GM23338 (cell line): ENCODE measurements at regions not wholly inside any gene's neighbourhood (a gene's known extent, or its start where the extent isn't known, plus 50 kb on each side); places are given as distances from the start of the nearest gene placed in this dataset.

Experiments used
- CREB1 ChIP-seq: fragments of 250-450 bp; sonication (Bioruptor Pico); IDR thresholded peaks from 2 replicates; pipeline ENCODE4 v1.5.0; 2020; ENCODE audit warnings: low read depth, mild to moderate bottlenecking, moderate library complexity
- EZH2 ChIP-seq: fragments of 200-600 bp; sonication (generic); IDR thresholded peaks from one replicate; pipeline ENCODE4 v1.8.0; 2017; ENCODE audit warnings: antibody characterized with exemption, mild to moderate bottlenecking, low read depth; ENCODE audit not compliant: unreplicated experiment
- JUNB ChIP-seq: IDR thresholded peaks from one replicate; pipeline ENCODE4 v1.6.1; 2016; ENCODE audit warnings: antibody characterized with exemption; ENCODE audit not compliant: unreplicated experiment
- POLR2AphosphoS5 ChIP-seq: IDR thresholded peaks from 2 replicates; pipeline ENCODE4 v1.6.1; 2016; ENCODE audit warnings: antibody characterized with exemption, low read depth
- TF ChIP-seq, protein P1 (sequence below): IDR thresholded peaks from one replicate; pipeline ENCODE4 v1.6.1; 2018; ENCODE audit warnings: antibody characterized with exemption; ENCODE audit not compliant: unreplicated experiment
- TF ChIP-seq, protein P2 (sequence below), 2 experiments: fragments of 200-600 bp in 1 of 2; sonication (generic) in 1 of 2; conservative IDR thresholded peaks; 2 replicates each; pipeline versions ENCODE4 v1.5.1 to v1.6.1; 2016 to 2017; ENCODE audit warnings: antibody characterized with exemption in 2 of 2, low read depth in 2 of 2, mild to moderate bottlenecking in 2 of 2, moderate library complexity in 1 of 2
- TF ChIP-seq, protein P3 (sequence below): IDR thresholded peaks from 2 replicates; pipeline ENCODE4 v1.6.1; 2016; ENCODE audit warnings: antibody characterized with exemption

DNA sequence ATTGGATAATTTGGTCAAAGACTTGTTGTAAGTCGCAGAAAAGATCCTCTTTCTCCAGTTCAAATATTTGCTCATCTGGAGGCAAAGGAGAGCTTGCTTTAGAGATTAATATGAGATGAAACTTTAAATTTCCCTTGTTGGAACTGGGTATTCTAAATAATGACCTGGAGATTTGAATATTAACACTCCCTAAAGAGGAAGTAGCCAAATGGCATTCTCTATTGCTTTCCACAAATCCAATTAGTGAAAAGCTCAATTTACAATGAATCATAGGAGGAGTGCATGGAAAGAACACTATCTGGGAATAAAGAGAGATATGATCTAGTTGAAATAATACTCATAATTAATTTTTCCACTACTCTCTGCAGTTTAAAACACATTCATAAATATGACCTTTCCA is 641.6 kb upstream of the TENM4 start:
- TF ChIP-seq, protein P1, sequence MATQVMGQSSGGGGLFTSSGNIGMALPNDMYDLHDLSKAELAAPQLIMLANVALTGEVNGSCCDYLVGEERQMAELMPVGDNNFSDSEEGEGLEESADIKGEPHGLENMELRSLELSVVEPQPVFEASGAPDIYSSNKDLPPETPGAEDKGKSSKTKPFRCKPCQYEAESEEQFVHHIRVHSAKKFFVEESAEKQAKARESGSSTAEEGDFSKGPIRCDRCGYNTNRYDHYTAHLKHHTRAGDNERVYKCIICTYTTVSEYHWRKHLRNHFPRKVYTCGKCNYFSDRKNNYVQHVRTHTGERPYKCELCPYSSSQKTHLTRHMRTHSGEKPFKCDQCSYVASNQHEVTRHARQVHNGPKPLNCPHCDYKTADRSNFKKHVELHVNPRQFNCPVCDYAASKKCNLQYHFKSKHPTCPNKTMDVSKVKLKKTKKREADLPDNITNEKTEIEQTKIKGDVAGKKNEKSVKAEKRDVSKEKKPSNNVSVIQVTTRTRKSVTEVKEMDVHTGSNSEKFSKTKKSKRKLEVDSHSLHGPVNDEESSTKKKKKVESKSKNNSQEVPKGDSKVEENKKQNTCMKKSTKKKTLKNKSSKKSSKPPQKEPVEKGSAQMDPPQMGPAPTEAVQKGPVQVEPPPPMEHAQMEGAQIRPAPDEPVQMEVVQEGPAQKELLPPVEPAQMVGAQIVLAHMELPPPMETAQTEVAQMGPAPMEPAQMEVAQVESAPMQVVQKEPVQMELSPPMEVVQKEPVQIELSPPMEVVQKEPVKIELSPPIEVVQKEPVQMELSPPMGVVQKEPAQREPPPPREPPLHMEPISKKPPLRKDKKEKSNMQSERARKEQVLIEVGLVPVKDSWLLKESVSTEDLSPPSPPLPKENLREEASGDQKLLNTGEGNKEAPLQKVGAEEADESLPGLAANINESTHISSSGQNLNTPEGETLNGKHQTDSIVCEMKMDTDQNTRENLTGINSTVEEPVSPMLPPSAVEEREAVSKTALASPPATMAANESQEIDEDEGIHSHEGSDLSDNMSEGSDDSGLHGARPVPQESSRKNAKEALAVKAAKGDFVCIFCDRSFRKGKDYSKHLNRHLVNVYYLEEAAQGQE, result no peak
- TF ChIP-seq, protein P2, sequence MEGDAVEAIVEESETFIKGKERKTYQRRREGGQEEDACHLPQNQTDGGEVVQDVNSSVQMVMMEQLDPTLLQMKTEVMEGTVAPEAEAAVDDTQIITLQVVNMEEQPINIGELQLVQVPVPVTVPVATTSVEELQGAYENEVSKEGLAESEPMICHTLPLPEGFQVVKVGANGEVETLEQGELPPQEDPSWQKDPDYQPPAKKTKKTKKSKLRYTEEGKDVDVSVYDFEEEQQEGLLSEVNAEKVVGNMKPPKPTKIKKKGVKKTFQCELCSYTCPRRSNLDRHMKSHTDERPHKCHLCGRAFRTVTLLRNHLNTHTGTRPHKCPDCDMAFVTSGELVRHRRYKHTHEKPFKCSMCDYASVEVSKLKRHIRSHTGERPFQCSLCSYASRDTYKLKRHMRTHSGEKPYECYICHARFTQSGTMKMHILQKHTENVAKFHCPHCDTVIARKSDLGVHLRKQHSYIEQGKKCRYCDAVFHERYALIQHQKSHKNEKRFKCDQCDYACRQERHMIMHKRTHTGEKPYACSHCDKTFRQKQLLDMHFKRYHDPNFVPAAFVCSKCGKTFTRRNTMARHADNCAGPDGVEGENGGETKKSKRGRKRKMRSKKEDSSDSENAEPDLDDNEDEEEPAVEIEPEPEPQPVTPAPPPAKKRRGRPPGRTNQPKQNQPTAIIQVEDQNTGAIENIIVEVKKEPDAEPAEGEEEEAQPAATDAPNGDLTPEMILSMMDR (conservative IDR thresholded peaks at IDR 0.05; ENCODE audit: low read depth in 2 of 2), result no peak
- TF ChIP-seq EZH2 (no peak), JUNB (no peak), POLR2AphosphoS5 (no peak), CREB1 (CRISPR knock-in tag) (no peak)
- TF ChIP-seq, protein P3, sequence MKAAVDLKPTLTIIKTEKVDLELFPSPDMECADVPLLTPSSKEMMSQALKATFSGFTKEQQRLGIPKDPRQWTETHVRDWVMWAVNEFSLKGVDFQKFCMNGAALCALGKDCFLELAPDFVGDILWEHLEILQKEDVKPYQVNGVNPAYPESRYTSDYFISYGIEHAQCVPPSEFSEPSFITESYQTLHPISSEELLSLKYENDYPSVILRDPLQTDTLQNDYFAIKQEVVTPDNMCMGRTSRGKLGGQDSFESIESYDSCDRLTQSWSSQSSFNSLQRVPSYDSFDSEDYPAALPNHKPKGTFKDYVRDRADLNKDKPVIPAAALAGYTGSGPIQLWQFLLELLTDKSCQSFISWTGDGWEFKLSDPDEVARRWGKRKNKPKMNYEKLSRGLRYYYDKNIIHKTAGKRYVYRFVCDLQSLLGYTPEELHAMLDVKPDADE, result no peak
